ENCODE measurements at regions not wholly inside any gene's neighbourhood (a gene's known extent, or its start where the extent isn't known, plus 50 kb on each side); places are given as distances from the start of the nearest gene placed in this dataset.
"Not testable (repeated sequence)": the region's sequence is repeated elsewhere in the genome, so short reads cannot be mapped to it uniquely, and the experiment has no call there.

DNA sequence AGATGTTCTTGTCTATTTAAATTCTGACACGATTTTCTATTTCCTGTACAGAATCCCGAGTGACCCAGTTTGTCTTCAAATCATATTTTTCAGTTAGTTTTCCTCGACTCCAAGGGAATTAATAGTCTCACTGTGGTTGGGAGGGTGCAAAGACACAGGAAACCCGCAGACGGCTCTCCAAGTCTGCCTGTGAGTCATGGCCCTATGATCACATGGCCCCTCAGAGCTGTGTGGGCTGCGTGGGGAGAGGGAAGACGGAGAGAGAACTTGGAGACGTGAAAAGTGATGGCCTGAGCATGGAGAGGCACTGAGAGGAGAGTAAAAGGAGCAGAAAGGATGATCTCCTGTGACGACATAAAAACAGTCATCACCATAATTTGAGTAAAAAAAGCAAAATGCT is 989.9 kb downstream of the DCDC2C start:
- no peak for DNase-seq (ENCODE audit: low read depth in 2 of 2)

DNA sequence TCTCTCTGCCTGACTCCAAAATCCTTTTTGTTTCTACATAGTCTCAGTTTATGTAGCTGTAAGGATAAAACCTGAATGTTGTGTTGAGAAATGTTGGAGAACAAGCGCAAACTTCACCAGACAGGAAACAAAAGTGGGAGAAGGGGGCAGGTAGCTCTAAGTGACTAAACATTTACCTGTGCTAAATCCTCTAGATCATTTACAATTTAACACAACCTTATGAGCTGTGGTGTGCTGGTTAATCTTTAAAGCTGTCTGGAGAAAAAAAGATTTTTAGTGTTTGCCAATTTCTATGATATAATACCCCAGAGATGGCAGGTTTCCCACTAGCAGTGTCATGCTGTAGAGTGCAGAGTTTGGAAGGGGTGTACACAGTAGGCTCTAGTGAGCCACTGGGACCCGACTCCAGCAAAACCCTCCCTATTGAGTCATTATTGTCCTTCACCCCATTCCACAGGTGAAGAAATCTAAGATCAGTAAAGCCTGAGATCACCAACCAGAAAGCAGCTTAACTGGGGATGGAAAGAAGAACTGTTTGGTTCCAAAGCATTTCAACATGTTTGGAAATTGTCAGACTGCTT is 992.0 kb downstream of the DCDC2C start:
- DNase-seq (ENCODE audit: low read depth in 2 of 2): no peak

DNA sequence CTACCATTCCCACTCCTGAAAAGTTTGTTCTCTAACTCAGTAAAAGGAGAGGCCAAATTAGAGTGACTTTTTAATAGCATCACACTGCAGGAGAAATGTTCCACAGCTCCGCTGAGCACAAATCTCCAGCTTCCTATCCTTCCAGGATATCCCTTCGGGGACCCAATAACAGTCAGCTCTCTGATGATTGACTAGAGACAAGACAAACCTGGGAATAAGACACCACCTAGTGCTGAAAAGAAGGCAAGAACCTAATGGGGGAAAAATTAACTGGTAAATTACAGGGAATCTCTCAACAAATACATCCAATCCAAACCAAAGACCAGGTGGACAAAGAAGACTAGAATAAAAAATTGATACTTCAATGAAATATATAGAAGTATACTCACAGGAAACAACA is 977.1 kb upstream of the SOX11 start:
- no peak for DNase-seq (ENCODE audit: low read depth in 2 of 2)

DNA sequence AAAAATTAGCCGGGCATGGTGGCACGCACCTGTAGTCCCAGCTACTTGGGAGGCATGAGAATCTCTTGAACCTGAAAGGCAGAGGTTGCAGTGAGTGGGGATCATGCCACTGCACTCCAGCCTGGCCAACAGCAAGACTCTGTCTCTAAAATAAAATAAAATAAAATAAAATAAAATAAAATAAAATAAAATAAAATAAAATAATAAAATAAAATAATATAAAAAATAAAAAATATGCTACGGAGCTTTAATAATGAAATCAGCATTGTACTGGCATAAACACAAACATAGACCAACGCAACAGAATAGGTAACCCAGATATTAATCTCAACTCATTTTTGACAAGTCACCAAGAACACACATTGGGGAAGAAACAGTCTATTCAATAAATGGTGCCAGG is 973.4 kb upstream of the SOX11 start:
- no peak for DNase-seq (ENCODE audit: low read depth in 2 of 2)

DNA sequence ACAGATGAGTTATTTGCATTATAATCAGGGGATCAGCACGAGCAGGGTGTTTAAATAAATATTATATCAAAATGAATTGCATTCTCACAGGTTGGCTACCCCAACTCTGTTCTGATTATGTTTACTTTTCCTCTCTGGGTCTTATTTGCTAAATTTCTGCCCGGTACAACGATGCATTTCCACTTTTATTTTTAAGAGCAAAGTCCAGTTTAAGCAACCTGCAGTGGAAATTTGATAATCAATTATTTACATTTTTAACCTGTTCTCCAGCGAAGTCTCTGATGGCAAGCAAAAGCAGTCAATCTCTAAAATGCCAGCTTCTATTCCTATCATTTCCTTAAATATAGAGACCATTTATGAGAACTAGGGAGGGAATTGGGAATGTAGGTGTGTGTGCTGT is 966.6 kb upstream of the SOX11 start:
- DNase-seq (ENCODE audit: low read depth in 2 of 2): no peak

DNA sequence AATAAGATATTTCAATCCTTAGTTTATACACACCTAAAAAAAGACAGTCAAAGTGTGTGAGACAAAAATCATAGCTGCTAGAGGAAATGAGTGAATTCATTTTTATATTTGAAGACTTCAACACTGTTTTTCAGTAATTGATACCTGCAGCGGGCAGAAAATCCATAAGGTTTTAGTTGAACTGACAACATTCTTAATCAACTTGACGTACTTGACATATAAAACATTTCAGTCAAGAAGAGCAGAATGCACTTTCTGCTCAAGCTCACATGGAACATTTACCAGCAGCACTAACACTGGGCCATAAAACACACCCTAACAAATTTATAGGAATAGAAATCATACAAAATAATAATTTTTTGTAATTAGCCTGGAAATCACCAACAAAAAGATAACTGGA is 959.6 kb upstream of the SOX11 start:
- DNase-seq (ENCODE audit: low read depth in 2 of 2): no peak

DNA sequence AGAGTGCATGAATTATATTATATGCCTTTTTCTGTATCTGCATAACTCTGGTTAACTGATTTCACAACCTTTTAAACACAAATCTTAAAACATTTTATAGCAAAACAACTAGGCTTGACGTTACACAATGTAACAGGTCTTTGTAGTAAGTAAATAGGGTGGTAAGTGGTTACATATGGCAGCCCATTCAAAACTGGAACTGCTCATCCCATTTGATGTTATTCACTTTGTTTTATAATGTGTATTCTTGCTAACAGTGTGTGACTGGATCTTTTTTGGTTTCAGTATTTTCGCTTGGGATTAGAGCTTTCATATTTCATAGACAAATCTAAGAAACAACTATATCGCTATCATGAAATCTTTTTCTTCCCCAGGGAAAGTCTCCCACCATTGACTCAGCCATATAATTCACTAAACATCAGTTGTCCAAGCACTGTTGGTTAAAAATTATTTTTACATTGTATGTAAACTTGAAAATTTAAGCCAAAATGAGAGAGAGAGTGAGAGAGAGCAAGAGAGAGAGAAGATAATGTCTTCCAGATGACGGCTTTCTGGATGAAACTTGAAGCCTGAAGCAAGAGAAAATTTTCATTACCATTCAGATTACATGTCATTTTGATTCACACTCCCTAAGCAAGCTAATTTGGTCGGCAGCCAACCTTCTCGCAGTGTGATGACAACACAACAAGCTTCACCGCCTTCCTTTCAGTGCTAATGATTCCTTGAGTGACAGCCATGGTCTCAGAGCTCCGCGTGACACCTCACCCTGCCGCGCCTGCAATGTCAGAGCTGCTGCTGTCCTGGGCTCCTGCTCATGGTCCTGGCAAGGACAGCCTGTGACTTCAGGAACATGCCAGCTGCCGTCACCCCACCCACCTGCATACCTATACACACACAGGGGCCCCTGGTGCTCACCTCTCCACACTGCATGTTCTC is 946.9 kb upstream of the SOX11 start:
- no peak for DNase-seq (ENCODE audit: low read depth in 2 of 2)

DNA sequence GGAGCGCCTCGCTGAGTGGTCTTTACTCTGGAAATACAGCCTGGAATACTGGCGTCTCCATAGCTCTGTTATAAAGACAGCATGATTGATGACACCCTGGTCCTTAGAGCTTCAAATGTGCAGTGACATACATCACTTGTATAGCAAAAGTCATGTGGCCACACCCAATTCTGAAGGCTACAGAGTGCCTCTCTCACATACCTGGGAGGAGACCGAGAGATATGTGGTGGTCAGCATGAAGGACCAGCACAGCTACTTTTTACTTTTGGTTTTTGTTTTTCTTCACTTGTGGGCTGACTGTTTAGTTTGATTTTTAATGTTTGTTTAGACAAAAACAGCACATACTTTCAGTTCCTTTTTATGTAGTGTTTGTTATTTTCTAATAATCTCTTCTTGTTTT is 938.5 kb upstream of the SOX11 start:
- no peak for DNase-seq (ENCODE audit: low read depth in 2 of 2)

DNA sequence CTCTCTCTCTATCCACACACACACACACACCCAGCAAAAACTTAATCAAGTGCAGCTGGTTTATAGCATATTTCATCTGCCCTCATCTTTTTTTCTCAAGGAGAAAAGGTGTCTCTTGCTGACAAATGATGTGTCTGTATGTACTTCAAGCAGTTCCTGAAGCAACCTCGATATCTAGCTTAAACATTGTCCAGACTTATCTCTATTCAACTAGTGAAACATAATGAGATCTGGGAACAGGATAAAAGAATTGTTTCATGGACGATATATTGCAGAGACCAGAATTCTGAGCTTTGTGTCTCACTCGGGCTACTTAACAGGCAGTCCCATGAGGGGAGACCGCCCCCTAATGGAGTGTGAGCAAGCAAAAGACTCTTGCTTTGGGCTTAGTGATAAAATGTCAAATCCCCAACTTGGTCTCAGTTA is 929.2 kb upstream of the SOX11 start:
- no peak for DNase-seq (ENCODE audit: low read depth in 2 of 2)

DNA sequence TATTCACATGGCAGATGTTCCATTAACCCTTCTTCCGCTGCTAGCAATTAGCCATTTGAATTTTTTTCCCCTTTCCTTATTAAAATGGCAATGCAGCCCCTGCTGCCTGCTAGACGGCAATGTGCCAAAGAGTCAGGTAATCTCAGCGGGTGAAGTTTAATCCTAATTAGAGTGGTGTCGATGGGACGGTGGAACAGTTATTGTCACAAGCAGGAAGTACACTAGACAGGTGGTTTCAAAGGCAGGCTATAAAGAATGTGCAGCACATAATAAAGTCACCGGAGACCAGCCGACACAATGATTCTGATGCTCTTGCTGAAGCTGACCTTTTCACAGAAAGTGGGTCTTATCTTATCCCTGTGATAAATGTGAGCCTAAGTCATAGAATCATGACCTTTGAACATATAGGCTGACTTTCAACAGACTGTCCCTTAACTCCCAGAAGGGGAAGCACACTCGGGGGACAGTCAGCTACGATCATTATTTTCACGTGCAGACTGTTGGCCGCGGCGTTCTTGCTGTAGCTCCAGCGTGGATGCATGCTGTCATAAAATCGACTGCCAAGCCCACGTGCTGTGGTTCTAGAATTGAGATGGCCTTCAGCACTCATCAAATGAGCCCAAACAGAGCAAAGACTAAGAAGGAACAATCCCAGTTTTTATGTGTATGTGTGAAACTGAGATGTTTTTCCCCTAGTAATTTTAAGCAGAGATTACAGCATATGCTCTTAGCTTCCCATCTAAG is 926.2 kb upstream of the SOX11 start:
- no peak for DNase-seq (ENCODE audit: low read depth in 2 of 2)

DNA sequence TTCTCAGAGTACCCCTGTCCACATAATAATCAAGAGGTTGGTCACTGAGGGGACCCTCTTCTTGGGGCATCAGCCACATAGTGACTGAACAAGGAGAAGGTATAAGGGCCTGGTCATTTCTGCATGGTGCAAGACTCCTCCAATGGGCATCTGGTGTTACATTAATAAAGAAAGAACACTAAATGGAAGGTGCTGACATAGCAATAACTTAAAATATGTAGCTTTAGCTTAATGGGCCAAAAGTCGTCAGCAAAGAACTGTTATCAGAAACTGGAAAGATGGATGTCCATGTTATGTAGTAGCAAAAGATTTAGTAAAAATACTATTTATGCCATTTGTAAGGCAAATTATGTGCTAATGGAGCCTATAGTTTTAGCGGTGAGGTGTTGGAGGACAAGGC is 916.5 kb upstream of the SOX11 start:
- DNase-seq (ENCODE audit: low read depth in 2 of 2): no peak

DNA sequence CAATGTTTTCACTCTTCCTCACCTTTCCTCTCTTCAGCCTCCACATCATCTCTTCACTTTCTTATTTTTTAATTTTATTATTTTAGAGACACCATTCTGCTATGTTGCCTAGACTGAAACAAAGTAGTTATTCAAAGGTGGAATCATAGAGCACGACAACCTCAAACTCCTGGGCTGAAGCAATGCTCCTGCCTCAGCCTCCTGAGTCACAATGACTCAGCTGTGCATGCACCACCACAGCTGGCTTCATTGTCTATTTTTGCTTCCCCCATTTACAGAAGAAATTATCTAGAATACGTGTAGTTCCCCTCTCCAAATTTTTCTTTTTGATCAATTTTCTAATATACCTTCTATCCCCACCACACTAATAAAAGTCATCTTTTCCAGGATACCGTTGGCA is 911.5 kb upstream of the SOX11 start:
- no peak for DNase-seq (ENCODE audit: low read depth in 2 of 2)

DNA sequence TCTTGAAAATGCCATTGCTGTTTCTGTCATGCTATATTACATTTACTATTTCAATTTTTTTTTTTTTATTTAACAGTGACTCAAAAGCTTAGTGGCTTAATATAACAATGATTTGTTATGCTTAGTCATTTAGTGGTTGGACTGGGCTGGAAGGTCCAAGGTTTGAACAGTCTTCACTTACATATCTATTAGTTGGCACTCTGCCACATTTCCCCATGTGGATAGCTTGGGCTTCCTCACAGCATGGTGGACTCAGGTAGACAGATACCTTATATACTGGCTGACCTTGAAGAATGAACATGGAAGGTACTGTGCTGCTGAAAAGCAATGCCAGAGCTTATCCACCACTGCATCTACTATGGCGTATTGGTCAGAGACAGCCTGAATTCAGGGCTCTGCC is 909.5 kb upstream of the SOX11 start:
- no peak for DNase-seq (ENCODE audit: low read depth in 2 of 2)

DNA sequence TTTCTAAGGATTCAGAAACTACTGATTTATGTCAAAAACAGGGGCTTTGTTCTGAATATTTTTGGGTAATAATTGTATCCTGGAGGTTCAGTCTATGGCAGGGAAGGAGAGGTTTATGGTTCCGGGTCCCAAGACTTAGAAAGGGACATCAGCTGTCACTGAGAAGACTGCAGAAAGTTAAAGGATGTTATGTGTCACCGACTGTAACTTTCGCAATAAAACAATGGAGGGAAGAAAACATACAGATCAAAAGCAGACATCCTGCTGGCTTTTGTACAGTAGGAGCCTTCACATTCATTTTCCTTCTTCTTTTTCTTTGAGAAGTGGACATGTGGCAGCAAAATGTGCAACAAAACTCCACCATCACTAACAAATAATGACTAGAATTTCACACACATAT is 900.7 kb upstream of the SOX11 start:
- DNase-seq (ENCODE audit: low read depth in 2 of 2): no peak

DNA sequence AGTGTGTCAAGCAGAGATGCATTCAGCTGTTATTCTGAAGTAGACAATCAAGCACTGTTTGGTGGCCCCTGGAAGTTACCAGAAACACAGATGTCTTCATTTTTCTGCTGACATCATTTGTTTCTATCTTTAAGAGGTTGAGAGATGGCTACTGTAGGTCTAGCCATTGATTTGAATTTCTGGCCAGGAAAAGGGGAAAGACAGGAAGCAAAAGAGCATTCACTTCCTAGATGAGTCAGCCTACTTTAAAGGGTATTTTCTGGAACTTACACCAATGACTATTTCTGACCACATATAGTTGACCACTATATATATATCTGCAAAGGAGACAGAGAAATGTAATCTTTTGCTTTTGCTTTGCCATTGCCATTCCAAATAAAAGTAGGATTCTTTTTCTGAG is 900.1 kb upstream of the SOX11 start:
- no peak for DNase-seq (ENCODE audit: low read depth in 2 of 2)

DNA sequence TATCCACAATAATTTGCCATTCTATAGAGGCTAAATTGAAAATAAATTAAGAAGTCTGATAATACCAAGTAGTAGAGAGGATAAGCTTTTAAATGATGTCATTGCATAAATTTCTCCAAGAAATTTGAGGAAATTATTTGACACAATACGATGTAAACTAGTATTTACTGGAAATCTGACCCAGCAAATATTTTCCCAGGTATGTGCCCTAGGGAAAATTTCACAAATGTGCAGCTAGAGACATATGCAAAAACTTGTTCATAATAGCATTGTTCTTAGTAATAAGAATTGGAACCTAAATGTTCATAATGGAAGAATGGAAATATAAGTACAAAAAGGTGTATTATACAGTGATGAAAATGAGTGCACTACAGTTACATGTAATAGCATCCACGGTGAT is 888.8 kb upstream of the SOX11 start:
- DNase-seq (ENCODE audit: low read depth in 2 of 2): no peak

DNA sequence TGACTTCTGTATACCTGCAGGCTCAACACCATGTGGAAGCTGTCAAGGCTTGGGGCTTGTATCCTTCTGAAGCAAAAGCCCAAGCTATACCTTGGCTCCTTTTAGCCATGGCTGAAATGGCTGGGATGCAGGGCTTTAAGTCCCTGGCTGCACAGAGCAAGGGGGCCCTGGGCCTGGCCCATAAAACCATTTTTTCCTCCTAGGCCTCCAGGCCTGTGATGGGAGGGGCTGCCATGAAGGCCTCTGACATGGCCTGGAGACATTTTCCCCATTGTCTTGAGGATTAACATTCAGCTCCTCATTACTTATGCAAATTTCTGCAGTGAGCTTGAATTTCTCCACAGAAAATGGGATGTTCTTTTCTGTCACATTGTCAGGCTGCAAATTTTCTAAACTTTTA is 878.0 kb upstream of the SOX11 start:
- DNase-seq (ENCODE audit: low read depth in 2 of 2): not testable (repeated sequence)

DNA sequence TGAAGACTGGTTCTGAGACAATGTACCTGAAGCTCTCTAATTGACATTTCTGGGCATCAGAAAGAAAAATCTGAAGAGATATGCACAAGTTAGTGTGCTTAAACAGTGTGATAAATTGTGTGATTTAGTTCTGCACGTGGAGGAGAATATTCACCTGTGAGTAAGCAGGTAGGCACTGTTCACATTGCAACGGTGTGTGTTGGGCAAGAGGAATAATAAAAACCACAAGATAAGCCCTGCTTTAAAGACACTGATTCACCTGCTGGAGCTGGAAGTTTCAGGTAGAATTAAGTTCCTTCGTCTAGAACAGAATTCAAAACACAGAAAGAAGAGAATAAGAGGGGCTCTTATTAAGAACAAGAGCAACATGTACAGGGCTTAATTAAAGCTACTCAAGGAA is 864.3 kb upstream of the SOX11 start:
- DNase-seq (ENCODE audit: low read depth in 2 of 2): no peak

DNA sequence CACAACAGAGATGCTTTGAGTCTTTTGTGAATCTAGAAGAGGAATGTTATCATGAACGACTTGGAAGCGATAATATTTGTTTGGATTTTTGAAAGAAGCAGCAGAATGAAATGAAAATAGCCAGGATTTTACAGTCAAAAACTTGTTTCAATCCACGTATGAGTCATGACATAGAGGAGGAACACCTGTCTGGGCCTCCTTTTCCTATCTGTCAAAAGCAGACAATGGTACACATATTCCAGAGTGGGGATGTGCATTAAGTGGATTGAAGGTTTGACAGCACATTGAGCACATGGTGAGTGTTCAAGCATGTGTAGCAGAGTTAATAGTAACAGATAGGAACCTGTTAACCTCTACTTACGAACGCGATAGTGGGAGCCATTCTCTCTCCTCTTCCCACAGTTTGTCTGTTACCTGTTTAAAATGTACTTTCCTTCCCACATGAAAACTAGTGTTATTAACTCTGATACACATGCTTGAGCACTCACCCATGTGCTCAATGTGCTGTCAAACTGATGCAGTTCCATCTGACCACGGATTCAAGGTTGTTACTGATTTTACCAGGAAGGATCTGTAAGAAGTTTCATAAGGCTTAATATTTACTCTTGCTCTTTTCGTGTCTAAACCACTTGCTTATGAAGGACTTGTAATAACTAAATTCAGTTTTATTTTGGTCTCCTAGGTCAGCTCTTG is 863.4 kb upstream of the SOX11 start:
- DNase-seq (ENCODE audit: low read depth in 2 of 2): no peak

DNA sequence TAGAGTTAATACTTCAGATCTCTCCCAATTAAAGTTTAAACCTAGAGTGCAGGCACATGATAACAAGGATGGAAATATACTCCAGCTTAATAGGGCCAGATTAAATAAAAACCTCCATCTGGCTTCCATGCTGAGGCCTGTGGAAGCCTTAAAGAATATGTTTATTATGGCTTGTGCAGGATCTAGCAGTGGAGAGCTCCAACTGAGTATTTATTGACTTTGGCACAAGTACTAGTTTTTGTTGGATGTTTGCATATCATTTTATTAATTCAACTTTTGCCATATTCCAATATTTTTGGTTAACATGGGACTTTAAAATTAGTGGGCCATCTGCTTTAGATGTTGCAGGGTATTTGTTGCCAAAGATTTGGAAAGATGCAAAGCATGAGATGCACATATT is 860.4 kb upstream of the SOX11 start:
- no peak for DNase-seq (ENCODE audit: low read depth in 2 of 2)

DNA sequence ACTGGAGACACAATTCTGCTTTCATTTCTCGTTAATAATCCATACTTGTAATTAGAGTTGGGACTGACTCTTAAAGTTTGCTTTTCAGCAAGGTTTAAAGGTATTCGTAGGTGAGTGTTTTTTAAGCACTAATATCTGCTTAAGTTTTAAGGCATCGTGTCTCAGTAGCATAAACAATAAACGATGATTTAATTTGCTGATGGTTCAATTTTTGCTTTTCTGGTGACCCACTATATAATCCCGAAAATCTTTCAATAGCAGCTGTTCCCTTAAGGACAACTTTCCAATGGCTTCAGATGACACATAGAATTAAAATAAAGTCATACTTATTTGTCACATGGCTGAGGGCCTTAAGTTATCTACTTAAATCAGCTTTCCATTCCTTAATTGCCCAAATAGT is 859.5 kb upstream of the SOX11 start:
- no peak for DNase-seq (ENCODE audit: low read depth in 2 of 2)

DNA sequence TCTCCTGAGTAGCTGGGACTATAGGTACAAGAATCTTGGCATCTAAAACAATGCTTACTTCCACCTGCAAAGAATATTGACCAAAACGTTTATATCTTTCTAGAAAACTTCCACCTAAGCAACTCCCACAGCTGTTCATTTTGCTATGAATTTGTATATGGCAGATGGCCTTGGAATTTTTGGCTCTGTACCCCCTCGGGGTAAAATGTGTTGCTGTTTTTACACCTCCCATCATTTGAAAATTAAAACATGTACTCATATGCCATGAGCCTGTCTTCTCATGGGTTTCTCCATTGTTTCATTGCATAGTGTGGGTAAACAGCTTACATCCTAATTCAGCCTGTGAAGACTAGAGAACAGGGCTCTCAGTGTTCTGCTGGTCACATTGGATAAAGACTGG is 853.6 kb upstream of the SOX11 start:
- no peak for DNase-seq (ENCODE audit: low read depth in 2 of 2)
